WTC11 (cell line): ENCODE measurements at regions not wholly inside any gene's neighbourhood (a gene's known extent, or its start where the extent isn't known, plus 50 kb on each side); places are given as distances from the start of the nearest gene placed in this dataset.

Experiments
- ATAC-seq: fragments of 200-7000 bp; cut with Tn5 transposase; 2 replicates; pipeline ENCODE4 v1.10.0; 2021; ENCODE audit warnings: mild to moderate bottlenecking, moderate library complexity
- CTCF ChIA-PET: fragments of 300-600 bp; sonication (Branson Sonifier 250); formaldehyde crosslinking; loops from one replicate; lab custom pipeline; 2021; ENCODE audit warnings: antibody characterized with exemption; lab: Charles Lee
- POLR2A ChIA-PET: fragments of 350-600 bp; sonication (Branson Sonifier 250); formaldehyde crosslinking; loops from one replicate; lab custom pipeline; 2021; ENCODE audit warnings: antibody characterized with exemption; lab: Charles Lee
- DNase-seq: peaks from one replicate; pipeline ENCODE4 v3.0.0; 2021; ENCODE audit warnings: low spot score
- H3K27ac Mint-ChIP-seq: 2 replicates; pipeline ENCODE4 v1.8.0; 2021; ENCODE audit warnings: mixed read lengths
- H3K27me3 Mint-ChIP-seq: 2 replicates; pipeline ENCODE4 v1.8.0; 2021; ENCODE audit warnings: low read depth, mild to moderate bottlenecking, moderate library complexity, mixed read lengths
- H3K36me3 Mint-ChIP-seq: 2 replicates; pipeline ENCODE4 v1.8.0; 2021; ENCODE audit warnings: mixed read lengths
- H3K4me1 Mint-ChIP-seq: 2 replicates; pipeline ENCODE4 v1.8.0; 2022; ENCODE audit warnings: mixed read lengths
- H3K4me3 Mint-ChIP-seq: 2 replicates; pipeline ENCODE4 v1.8.0; 2021; ENCODE audit warnings: mild to moderate bottlenecking, moderate library complexity, mixed read lengths
- H3K9me3 Mint-ChIP-seq: 2 replicates; pipeline ENCODE4 v1.8.0; 2021; ENCODE audit warnings: mixed read lengths
- ATF2 ChIP-seq: sonication (generic); formaldehyde crosslinking; IDR thresholded peaks from 2 replicates; pipeline ENCODE4 v1.8.1; 2022; ENCODE audit warnings: low read depth, missing genetic modification reagents, borderline replicate concordance
- CTCF ChIP-seq: fragments of 200-600 bp; IDR thresholded peaks from 2 replicates; pipeline ENCODE4 v1.8.0; 2022; ENCODE audit warnings: antibody characterized with exemption
- ELF4 ChIP-seq: sonication (generic); formaldehyde crosslinking; IDR thresholded peaks from 2 replicates; pipeline ENCODE4 v1.8.1; 2022; ENCODE audit warnings: low read depth, mild to moderate bottlenecking, moderate library complexity, missing genetic modification reagents
- GTF2I ChIP-seq: fragments of 250-450 bp; sonication (Bioruptor Pico); conservative IDR thresholded peaks from 2 replicates; pipeline ENCODE4 v1.4.0; 2021; ENCODE audit warnings: mild to moderate bottlenecking
- JAZF1 ChIP-seq: fragments of 250-450 bp; sonication (Bioruptor Pico); IDR thresholded peaks from 2 replicates; pipeline ENCODE4 v1.9.0; 2021; ENCODE audit warnings: moderate library complexity, mild to moderate bottlenecking, inconsistent platforms
- KAT7 ChIP-seq: sonication (generic); formaldehyde crosslinking; IDR thresholded peaks from 2 replicates; pipeline ENCODE4 v1.8.1; 2023; ENCODE audit warnings: missing genetic modification reagents, mild to moderate bottlenecking, borderline replicate concordance
- NFE2L1 ChIP-seq: sonication (generic); formaldehyde crosslinking; IDR thresholded peaks from 2 replicates; pipeline ENCODE4 v1.8.1; 2023; ENCODE audit warnings: missing genetic modification reagents
- PRDM15 ChIP-seq: sonication (generic); formaldehyde crosslinking; IDR thresholded peaks from 2 replicates; pipeline ENCODE4 v1.8.0; 2022; ENCODE audit warnings: missing genetic modification reagents
- TEAD4 ChIP-seq: sonication (generic); formaldehyde crosslinking; IDR thresholded peaks from 2 replicates; pipeline ENCODE4 v1.8.0; 2022; ENCODE audit warnings: mild to moderate bottlenecking, missing genetic modification reagents
- ZNF219 ChIP-seq: sonication (generic); formaldehyde crosslinking; IDR thresholded peaks from 2 replicates; pipeline ENCODE4 v1.8.0; 2023; ENCODE audit warnings: missing genetic modification reagents, mild to moderate bottlenecking, borderline replicate concordance
- TF ChIP-seq, protein P1 (sequence below): sonication (generic); formaldehyde crosslinking; IDR thresholded peaks from 2 replicates; pipeline ENCODE4 v1.8.0; 2023; ENCODE audit warnings: missing genetic modification reagents, mild to moderate bottlenecking, borderline replicate concordance
- TF ChIP-seq, protein P2 (sequence below): fragments of 250-450 bp; sonication (Bioruptor Pico); IDR thresholded peaks from 2 replicates; pipeline ENCODE4 v1.9.0; 2021; ENCODE audit warnings: mild to moderate bottlenecking, borderline replicate concordance

- TF ChIP-seq CTCF (no peak), ATF2 (no peak), ZNF219 (CRISPR knock-in tag) (no peak), JAZF1 (CRISPR knock-in tag) (no peak), PRDM15 (CRISPR knock-in tag) (no peak)
These were observed 296.2 kb upstream of the EDIL3 start (continued) for GRCh38 chr5:84680908-84681307.

DNA sequence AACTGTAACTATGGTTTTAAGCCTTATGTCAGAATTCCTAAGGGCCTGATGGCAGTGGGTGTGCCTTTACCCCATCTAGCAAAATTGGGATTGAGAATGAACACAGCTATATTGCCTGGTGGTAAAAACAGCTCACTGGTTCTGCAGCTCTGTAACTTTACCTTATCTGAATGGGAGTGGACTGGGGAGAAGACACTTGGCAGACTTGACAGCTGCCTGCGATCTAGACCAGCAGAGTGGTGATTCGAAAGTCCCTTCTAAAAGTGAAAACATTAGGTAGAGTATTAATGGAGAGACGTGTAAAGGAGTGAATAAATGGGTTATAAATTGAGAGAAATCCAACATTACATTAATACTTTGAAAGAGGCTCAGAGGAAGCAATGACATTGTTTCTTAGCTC, 289.1 kb upstream of the EDIL3 start:
- TF ChIP-seq NFE2L1 (CRISPR knock-in tag) (no peak), KAT7 (CRISPR knock-in tag) (no peak), TEAD4 (CRISPR knock-in tag) (no peak), ELF4 (CRISPR knock-in tag) (no peak), GTF2I (CRISPR knock-in tag) (no peak)
- TF ChIP-seq, protein P1, sequence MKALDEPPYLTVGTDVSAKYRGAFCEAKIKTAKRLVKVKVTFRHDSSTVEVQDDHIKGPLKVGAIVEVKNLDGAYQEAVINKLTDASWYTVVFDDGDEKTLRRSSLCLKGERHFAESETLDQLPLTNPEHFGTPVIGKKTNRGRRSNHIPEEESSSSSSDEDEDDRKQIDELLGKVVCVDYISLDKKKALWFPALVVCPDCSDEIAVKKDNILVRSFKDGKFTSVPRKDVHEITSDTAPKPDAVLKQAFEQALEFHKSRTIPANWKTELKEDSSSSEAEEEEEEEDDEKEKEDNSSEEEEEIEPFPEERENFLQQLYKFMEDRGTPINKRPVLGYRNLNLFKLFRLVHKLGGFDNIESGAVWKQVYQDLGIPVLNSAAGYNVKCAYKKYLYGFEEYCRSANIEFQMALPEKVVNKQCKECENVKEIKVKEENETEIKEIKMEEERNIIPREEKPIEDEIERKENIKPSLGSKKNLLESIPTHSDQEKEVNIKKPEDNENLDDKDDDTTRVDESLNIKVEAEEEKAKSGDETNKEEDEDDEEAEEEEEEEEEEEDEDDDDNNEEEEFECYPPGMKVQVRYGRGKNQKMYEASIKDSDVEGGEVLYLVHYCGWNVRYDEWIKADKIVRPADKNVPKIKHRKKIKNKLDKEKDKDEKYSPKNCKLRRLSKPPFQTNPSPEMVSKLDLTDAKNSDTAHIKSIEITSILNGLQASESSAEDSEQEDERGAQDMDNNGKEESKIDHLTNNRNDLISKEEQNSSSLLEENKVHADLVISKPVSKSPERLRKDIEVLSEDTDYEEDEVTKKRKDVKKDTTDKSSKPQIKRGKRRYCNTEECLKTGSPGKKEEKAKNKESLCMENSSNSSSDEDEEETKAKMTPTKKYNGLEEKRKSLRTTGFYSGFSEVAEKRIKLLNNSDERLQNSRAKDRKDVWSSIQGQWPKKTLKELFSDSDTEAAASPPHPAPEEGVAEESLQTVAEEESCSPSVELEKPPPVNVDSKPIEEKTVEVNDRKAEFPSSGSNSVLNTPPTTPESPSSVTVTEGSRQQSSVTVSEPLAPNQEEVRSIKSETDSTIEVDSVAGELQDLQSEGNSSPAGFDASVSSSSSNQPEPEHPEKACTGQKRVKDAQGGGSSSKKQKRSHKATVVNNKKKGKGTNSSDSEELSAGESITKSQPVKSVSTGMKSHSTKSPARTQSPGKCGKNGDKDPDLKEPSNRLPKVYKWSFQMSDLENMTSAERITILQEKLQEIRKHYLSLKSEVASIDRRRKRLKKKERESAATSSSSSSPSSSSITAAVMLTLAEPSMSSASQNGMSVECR (CRISPR knock-in tag): no peak
- TF ChIP-seq, protein P2, sequence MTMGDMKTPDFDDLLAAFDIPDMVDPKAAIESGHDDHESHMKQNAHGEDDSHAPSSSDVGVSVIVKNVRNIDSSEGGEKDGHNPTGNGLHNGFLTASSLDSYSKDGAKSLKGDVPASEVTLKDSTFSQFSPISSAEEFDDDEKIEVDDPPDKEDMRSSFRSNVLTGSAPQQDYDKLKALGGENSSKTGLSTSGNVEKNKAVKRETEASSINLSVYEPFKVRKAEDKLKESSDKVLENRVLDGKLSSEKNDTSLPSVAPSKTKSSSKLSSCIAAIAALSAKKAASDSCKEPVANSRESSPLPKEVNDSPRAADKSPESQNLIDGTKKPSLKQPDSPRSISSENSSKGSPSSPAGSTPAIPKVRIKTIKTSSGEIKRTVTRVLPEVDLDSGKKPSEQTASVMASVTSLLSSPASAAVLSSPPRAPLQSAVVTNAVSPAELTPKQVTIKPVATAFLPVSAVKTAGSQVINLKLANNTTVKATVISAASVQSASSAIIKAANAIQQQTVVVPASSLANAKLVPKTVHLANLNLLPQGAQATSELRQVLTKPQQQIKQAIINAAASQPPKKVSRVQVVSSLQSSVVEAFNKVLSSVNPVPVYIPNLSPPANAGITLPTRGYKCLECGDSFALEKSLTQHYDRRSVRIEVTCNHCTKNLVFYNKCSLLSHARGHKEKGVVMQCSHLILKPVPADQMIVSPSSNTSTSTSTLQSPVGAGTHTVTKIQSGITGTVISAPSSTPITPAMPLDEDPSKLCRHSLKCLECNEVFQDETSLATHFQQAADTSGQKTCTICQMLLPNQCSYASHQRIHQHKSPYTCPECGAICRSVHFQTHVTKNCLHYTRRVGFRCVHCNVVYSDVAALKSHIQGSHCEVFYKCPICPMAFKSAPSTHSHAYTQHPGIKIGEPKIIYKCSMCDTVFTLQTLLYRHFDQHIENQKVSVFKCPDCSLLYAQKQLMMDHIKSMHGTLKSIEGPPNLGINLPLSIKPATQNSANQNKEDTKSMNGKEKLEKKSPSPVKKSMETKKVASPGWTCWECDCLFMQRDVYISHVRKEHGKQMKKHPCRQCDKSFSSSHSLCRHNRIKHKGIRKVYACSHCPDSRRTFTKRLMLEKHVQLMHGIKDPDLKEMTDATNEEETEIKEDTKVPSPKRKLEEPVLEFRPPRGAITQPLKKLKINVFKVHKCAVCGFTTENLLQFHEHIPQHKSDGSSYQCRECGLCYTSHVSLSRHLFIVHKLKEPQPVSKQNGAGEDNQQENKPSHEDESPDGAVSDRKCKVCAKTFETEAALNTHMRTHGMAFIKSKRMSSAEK (CRISPR knock-in tag): no peak
- TF ChIP-seq, all 79 proteins: peak for 0
- peaks cover 2% of the 10 kb centered on the region; the same call in 1 of the 2 replicates for H3K4me1 Mint-ChIP-seq
- no peak for DNase-seq
- H3K9me3 Mint-ChIP-seq: peaks cover 35% of the 10 kb centered on the region
- ChIA-PET CTCF (no interaction called here), POLR2A (interaction anchor here (0.6 kb wide), 2 partner anchors 57 to 68 kb away, joined by 3 read pairs; no protein-coding TSS in a partner anchor)
- H3K36me3 Mint-ChIP-seq: peaks cover 30% of the 10 kb centered on the region
- peaks cover 6% of the 10 kb centered on the region; the same call in 1 of the 2 replicates for H3K27me3 Mint-ChIP-seq
- no peak overlapping the region; the same call in 1 of the 2 replicates for H3K27ac Mint-ChIP-seq
- no peak for ATAC-seq
- no peak overlapping the region for H3K4me3 Mint-ChIP-seq
